ENCODE measurements at regions not wholly inside any gene's neighbourhood (a gene's known extent, or its start where the extent isn't known, plus 50 kb on each side); places are given as distances from the start of the nearest gene placed in this dataset.

DNA sequence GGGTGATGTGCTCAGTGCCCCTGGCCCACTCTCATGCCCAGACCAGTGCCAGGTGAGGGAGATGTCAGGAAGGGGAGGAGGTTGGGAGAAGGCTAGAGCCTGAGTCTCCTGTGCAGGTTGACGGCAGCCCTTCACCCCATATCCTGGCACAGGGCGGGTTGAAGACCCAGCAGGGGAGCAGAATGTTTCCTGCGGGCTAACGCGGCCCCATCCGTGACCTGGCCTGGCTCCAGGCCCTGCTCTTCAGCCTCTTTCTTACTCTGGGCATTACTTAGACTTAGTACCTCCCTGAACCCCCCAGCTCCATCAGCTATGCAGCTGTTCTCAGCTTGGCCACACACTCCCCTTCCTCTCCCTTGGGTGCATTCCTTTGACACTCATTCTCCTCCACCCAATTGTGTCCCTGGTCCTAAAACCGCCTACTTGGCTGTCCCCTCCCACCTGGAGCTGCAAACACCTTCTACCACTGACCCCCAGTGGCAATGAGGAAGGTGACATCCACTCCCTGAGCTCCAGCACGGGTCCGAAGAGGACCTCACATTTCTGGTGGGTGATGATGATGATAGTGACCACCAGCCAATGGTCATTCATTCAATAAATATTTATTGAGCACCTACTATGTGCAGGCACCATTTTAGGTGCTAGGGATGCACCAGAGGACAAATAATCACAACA is 179.0 kb downstream of the PTPRU start:
- DNase-seq = no peak
- 35 to 37% methylated on average over 7 to 9 of the region's 9 CpGs for WGBS, 2 donors
- no peaks in the 10 kb centered on the region for H3K9me3 ChIP-seq
- H3K4me1 ChIP-seq = no peaks in the 10 kb centered on the region
- no peak overlapping the region for H3K4me3 ChIP-seq (replicated peaks in 1 of 3)
- H3K27ac ChIP-seq = no peak overlapping the region
- no peaks in the 10 kb centered on the region for H3K27me3 ChIP-seq
- no peak for TF ChIP-seq POLR2A (IDR thresholded peaks at IDR 0.05)
- TF ChIP-seq, protein P1, sequence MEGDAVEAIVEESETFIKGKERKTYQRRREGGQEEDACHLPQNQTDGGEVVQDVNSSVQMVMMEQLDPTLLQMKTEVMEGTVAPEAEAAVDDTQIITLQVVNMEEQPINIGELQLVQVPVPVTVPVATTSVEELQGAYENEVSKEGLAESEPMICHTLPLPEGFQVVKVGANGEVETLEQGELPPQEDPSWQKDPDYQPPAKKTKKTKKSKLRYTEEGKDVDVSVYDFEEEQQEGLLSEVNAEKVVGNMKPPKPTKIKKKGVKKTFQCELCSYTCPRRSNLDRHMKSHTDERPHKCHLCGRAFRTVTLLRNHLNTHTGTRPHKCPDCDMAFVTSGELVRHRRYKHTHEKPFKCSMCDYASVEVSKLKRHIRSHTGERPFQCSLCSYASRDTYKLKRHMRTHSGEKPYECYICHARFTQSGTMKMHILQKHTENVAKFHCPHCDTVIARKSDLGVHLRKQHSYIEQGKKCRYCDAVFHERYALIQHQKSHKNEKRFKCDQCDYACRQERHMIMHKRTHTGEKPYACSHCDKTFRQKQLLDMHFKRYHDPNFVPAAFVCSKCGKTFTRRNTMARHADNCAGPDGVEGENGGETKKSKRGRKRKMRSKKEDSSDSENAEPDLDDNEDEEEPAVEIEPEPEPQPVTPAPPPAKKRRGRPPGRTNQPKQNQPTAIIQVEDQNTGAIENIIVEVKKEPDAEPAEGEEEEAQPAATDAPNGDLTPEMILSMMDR (IDR thresholded peaks at IDR 0.05) = no peak
- intact Hi-C loops (cut with DNase I) = no loop called here
- H3K36me3 ChIP-seq = no peaks in the 10 kb centered on the region

DNA sequence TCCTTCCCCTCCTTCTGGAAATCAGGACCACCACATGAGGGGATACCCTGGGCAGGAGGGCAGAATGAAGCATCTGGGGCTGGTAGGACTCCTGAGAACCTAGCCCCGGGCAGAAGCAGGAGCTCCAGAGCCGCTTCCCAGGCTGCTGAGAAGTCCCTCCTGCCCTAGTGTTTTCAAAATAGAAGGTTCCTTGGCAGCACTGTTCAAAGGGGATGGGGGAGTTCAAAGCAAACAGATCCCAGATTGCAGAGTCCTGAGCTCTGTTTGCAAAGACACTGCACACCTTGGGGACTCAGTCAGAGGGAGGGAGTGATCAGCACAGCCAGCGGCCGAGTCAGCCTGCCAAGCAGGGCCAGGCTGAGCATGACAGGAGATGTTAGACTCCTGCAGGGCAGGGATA is 177.8 kb downstream of the PTPRU start:
- Histone ChIP-seq H3K27ac (no peak overlapping the region), H3K36me3 (no peaks in the 10 kb centered on the region), H3K4me1 (no peaks in the 10 kb centered on the region), H3K27me3 (no peaks in the 10 kb centered on the region), H3K4me3 (replicated peaks in 1 of 3) (no peak overlapping the region), H3K9me3 (no peaks in the 10 kb centered on the region)
- DNase-seq = no peak
- intact Hi-C loops (cut with DNase I) = no loop called here
- 37 to 42% methylated on average over 3 to 4 of the region's 4 CpGs for WGBS, 2 donors
- TF ChIP-seq POLR2A (IDR thresholded peaks at IDR 0.05) = no peak
- TF ChIP-seq, protein P1 (IDR thresholded peaks at IDR 0.05) = no peak

DNA sequence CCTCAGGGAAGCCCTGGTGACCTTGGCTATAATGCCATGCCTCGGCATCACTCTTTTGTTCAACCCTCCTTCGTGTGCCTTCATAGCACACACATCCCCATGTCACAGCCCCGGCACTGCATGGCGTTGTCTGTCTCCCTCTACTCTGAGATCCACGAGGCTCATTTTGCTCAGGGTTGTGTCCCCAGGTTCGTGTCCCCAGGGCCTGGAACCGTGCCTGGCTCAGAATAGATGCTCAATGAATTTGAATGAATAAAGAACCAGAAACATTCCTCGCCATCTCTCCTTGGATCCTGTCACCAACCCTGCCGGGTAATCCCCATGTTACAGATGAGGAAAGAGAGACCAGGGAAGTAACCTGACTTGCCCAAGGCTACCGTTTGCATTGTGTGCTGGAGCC is 177.3 kb downstream of the PTPRU start:
- intact Hi-C loops (cut with DNase I) = no loop called here
- no peaks in the 10 kb centered on the region for H3K4me1 ChIP-seq
- no peak overlapping the region for H3K27ac ChIP-seq
- no peaks in the 10 kb centered on the region for H3K36me3 ChIP-seq
- no peaks in the 10 kb centered on the region for H3K27me3 ChIP-seq
- H3K9me3 ChIP-seq = no peaks in the 10 kb centered on the region
- 74 to 77% methylated on average over 10 of the region's 10 CpGs for WGBS, 2 donors
- H3K4me3 ChIP-seq (replicated peaks in 1 of 3) = no peak overlapping the region
- DNase-seq = no peak
- no peak for TF ChIP-seq POLR2A (IDR thresholded peaks at IDR 0.05)
- TF ChIP-seq, protein P1 (IDR thresholded peaks at IDR 0.05) = no peak

DNA sequence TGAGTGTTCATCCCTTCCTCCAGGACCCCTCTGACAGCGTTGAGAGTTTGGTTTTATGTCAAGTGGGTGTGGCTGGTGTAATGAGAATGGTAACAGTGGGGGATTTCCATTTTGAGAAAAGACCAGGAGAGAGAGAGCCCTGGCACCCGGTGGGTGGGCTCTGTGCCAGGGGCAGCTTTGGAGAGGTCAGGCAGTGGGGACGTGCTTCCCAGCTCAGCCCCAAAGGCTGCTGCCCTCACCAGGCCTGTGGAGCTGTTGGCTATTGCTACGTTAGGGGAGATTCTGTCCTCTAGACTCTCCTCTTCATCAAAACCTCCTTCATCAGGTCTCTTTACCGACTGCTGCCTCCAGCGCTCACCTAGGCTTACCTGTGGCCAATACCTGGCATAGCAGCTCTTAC is 176.3 kb downstream of the PTPRU start:
- Histone ChIP-seq H3K36me3 (no peaks in the 10 kb centered on the region), H3K4me3 (replicated peaks in 1 of 3) (no peak overlapping the region), H3K9me3 (no peaks in the 10 kb centered on the region), H3K27me3 (no peaks in the 10 kb centered on the region), H3K4me1 (no peaks in the 10 kb centered on the region), H3K27ac (no peak overlapping the region)
- intact Hi-C loops (cut with DNase I) = no loop called here
- DNase-seq = no peak
- TF ChIP-seq, protein P1 (IDR thresholded peaks at IDR 0.05) = no peak
- no peak for TF ChIP-seq POLR2A (IDR thresholded peaks at IDR 0.05)
- WGBS, 2 donors = 51 to 52% methylated on average over 6 of the region's 6 CpGs

DNA sequence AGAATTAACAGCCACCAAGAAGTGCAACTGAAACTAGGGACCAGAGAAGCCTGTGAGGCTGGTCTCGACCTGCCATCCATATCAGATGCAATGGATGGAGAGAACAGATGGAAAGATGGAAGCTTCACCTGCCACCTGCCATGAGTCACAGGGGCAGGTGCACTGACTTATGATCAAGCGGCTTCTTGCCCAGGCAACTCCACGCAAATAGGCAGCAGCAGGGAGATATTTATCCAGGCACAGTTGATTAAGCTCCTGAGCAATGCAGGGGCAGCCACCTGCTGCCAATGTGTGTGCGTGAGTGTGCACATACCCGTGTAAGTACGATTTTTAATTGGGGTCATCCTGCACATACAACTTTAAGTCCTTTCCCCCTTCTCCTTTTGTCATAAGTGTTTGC is 174.2 kb downstream of the PTPRU start:
- no peaks in the 10 kb centered on the region for H3K4me1 ChIP-seq
- 68 to 79% methylated on average over 6 of the region's 6 CpGs for whole genome bisulfite sequencing, 2 donors
- intact Hi-C loops (cut with DNase I) = no loop called here
- TF ChIP-seq, protein P1 (IDR thresholded peaks at IDR 0.05) = no peak
- no peak for TF ChIP-seq POLR2A (IDR thresholded peaks at IDR 0.05)
- no peaks in the 10 kb centered on the region for H3K27me3 ChIP-seq
- H3K27ac ChIP-seq = no peak overlapping the region
- no peak overlapping the region for H3K4me3 ChIP-seq (replicated peaks in 1 of 3)
- no peak for DNase-seq
- no peaks in the 10 kb centered on the region for H3K36me3 ChIP-seq
- no peaks in the 10 kb centered on the region for H3K9me3 ChIP-seq

Measured in thyroid gland (tissue), 4 donors.